ENCODE measurements at regions not wholly inside any gene's neighbourhood (a gene's known extent, or its start where the extent isn't known, plus 50 kb on each side); places are given as distances from the start of the nearest gene placed in this dataset.
"Not testable (repeated sequence)": the region's sequence is repeated elsewhere in the genome, so short reads cannot be mapped to it uniquely, and the experiment has no call there.

DNA sequence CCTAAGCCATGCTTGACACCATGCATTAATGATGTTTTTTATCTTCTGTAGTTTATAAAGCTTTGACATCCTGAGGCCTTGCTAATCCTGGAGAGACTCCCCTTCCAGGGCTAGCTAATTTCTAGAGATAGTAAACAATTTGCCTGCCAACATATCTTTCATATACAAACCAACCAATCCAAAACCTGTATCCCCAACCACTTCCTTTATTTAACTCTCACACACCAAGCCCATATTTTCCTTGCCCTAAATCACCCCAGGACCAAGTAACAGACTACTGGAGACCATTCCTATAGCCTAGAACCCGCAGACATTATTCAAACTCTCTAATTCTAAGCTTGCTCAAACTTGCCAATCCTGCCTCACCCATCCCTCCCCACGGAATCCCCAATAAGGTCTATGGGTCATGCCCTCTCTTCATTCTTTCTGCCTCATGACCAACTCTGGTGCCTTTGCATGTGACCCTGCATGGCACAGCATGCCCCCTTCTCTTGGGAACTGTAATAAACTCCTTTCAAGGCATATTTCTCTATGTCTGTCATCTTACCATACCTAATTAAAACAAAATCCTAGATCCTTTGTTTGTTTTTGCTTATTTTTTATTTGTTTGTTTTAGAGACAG, 116.6 kb upstream of the CACUL1 start:
- no peak for DNase-seq

DNA sequence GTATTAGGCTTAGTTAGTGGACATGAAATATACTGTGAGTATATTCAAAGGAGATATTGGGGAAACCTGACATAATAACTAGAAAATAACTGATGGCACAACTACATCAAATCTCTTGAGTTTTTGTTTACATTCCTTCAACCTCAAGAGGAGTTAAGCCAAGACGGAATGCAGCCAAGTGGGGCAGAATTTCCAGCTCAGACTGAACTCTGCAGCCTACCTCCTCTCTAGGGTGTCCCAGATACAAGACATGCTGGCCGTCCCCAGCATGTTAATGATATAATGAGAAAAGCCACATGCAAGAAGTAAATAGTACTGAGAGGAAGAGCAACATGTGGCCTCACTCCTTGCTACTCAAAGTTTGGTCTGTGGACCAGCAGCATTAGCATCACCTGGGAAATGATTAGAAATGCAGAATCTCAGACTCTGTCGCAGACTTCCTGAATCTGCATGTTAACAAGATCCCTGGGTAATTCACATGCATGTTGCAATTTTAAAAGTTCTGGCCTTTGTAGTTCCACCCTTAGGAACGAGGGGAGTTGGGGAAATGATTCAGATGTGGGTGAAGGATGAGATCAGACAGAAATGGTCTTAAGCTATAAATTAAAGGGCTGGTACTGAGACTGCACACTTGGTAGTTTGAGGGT, 118.4 kb upstream of the CACUL1 start:
- peak; percentile 40 to 52 for DNase-seq

DNA sequence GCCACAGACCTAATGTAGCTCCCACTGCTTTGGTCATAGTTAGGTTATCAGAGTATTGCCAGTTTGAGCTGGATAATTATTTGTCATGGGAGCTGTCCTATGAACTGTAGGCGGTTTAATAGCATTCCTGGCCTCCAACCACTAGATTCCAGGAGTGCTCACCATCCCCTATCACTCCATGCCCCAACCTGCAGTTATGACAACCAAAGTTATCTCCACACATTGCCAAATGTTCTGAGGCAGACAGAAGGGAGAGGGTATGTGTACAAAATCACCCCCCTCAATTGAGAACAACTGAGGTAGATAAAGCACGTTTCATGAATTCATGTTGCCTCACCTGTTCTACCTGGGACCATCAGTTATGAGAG, 119.0 kb upstream of the CACUL1 start:
- DNase-seq: no peak

DNA sequence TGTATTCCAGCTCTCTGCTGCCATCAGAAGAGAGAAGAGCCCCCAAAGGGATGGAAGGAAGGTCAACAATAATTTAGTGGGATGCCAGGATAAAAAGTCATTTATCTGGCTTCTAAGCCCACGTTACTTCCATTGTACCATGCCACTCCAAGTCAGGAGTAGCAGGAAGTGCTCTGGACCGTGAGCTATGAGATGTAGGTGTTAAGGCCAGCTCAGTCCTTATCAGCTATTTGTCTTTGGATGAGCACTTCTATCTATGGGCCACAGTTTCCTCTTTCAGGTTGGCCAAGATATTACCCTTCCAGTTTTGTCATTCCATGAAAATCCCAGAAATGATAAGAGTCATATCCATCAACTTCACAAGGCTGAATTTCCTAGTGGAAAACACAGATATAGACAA, 119.4 kb upstream of the CACUL1 start:
- DNase-seq: no peak

DNA sequence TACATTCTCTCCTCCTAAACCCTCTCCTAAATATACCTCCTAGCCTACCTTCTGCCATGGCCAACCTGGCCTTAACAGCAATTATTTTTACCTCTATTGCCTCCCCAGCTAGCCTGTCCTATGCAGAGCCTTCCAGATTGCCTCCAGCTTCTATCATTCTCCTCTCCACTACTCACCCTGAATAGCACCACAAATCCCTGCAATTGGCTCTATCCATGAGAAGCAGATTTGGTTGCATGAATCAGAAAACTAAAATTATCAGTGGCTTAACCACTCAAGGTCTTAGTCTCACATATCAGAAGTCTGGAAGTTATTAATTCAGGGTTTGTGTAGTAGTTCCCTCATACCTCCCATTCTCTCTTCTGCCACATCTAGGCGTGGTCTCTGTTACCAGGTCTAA, 120.3 kb upstream of the CACUL1 start:
- DNase-seq: no peak

DNA sequence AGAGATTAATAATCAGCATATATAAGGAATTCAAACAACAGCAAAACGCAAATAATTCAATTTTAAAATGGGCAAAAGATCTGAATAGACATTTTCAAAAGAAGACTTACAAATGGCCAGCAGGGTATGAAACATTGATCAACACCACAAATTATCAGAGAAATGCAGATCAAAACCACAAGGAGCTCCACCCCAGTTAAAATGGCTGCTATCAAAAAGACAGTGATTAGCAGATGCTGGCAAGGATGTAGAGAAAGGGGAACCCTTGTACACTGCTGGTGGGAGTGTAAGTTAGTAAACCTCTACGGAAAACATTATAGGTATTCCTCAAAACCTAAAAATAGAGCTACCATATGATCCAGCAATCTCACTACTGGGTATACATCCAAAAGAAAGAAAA, 128.0 kb upstream of the CACUL1 start:
- no peak for DNase-seq

DNA sequence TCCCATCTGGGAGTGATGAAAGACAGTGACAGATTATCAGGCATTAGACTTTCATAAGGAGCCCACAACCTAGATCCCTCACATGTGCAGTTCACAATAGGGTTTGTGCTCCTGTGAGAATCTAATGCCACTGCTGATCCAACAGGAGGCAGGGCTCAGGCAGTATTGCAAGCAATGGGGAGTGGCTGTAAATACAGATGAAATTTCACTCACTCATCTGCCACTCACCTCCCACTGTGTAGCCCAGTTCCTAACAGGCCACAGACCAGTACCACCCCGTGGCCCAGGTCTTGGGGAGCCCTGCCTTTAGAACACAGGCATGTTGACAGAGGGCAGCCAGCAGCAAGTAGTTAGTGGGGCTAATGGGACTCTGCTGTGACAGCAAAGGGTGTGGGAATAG, 137.3 kb upstream of the NANOS1 start:
- no peak for DNase-seq

DNA sequence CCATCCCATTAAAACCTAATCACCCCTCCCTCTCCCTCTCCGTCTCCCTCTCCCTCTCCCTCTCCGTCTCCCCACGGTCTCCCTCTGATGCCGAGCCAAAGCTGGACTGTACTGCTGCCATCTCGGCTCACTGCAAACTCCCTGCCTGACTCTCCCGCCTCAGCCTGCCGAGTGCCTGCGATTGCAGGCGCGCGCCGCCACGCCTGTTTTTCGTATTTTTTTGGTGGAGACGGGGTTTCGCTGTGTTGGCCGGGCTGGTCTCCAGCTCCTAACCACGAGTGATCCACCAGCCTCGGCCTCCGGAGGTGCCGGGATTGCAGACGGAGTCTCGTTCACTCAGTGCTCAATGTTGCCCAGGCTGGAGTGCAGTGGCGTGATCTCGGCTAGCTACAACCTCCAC, 134.6 kb upstream of the NANOS1 start:
- DNase-seq: not testable (repeated sequence)

DNA sequence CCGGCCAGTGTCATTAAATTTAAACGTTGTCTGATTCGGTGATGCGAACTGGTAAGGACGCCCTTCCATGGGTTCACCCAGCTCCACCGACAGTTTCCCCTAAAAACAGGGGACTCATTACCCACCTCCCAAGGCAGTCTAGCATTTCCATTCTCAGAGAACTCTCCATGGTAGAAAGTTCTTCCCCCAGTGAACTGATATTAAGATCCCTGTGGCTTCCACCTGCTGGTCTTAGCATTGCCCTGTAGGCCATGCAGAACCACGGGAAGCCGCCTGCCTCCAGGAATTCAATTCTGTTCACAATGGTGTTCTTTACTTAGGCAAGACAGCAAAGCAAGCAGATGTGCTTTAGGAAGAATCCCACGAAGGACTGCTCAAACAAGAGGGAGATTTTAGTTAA, 128.9 kb upstream of the NANOS1 start:
- DNase-seq: no peak

DNA sequence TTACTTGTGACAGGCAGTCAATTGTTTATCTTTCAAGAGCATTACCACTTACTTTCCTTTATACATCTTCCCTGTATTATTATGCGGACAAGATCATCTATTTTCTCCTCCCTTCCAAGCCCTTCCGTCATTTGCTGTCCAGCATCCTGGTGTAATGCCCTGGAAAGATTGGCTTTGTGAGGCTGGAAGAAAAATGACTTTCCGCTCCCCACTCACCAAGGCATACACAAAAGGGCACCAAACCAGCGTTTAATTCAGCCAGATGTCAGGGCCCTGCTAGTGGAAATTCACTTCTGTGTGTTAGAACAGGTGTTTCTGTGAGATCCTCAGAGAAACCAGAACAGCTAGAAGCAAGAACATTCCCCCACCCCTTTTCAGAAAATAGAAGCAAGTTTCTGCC, 128.1 kb upstream of the NANOS1 start:
- DNase-seq: no peak

DNA sequence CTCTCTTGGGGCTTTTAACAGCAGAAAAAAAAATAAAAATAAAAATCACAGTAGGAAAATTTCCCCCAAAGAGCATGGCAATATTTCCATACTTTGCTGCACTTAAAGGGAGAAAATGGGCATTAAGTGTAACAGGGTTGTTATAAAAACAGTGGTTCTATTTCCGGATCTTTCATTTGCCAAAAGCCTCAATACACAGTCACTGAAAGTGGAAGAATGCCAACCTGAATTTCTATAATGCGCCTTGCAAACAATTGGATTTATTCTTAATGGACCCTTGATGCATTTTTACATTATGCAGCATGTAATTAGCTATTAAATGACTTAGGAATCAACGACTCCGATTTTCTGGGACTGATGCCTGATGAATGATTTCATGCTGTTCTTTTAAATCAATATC, 127.6 kb upstream of the NANOS1 start:
- DNase-seq: no peak

DNA sequence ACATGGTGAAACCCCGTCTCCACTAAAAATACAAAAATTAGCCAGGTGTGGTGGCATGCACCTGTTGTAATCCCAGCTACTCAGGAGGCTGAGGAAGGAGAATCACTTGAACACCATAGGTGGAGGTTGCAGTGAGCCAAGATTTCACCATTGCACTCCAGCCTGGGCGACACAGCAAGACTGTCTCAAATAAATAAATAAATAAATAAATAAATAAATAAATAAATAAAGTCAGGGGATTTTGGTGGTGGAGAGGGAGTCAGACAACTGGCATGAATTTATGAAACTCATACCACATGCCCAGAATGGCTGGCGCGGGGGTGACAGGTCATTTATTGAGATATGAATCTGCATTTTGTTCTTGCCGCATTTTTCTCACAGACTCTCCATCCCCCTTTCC, 126.9 kb upstream of the NANOS1 start:
- DNase-seq: not testable (repeated sequence)

DNA sequence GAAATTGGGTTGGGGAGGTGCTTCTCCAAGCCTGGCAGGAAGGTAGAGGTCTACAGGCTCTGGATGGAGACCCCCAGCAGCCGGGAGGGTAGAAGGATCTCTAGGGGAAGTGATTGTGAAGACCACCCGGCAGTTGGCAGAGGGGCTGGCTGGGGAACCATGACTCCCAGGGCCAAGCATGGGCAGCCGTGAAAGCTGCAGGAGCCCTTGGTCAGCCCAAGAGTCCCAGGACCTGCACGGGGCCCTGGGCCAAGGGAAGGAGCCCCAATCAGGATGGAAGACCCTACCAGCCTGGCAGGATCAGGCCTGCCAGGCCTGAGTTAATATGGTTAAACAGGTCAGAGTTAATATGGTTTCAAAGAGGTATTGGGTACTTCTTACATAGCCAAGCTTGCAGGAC, 126.3 kb upstream of the NANOS1 start:
- no peak for DNase-seq

DNA sequence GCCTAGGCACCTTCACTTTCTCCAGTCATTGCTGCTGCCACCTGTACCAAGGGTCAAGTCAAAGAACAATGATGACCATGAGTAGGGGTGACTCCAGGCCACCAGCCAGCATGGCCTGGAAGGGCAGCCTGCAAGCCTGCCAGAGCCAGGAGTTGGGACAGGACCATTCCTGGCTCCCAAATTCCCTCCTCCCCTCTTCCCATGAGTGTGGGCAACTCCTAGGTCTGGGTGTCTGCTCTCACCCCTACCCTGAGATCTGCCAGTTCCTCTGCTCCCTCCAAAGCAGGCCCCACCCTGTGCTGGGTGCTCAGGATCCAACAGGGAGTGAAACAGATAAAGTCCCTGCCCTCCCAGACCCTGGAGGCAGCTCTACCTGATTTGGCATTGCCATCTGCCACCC, 125.8 kb upstream of the NANOS1 start:
- no peak for DNase-seq

DNA sequence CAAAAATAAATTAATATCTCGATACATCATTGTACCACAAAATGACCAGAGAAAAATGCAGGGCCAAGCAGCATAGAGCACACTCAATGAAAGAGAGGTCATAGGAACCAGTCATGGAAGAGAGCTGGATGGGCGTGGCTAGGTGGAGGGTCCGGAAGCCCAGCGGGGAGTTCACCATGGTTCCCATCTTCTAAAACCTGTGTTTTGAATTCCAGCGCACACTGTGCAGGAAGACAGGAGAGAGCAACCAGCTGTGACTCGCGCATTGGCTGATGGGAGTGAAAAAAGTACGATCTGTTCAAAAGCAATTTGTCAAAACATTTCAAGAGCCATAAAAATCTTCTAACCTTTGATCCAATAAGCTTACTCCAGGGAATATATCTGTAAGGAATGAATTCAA, 125.2 kb upstream of the NANOS1 start:
- DNase-seq: no peak

DNA sequence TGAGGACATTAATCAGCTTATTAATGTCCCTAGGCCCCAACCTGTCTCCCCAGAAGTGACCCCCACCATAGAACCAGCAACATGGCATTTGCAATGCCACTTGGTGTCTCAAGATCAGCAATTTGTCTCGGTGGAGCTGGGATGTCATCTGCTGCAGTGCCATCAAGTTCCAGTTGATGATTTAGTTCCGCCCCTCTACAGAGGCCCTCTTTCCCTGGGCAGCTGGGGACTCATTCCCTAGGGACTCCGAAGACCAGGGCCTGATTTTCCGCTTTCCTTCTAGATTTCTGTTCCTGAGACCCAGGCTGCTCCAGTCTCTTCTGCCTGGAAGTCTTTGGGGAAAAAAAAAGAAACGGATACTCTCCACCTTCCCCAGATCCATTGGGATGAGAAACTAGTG, 122.5 kb upstream of the NANOS1 start:
- DNase-seq: no peak

DNA sequence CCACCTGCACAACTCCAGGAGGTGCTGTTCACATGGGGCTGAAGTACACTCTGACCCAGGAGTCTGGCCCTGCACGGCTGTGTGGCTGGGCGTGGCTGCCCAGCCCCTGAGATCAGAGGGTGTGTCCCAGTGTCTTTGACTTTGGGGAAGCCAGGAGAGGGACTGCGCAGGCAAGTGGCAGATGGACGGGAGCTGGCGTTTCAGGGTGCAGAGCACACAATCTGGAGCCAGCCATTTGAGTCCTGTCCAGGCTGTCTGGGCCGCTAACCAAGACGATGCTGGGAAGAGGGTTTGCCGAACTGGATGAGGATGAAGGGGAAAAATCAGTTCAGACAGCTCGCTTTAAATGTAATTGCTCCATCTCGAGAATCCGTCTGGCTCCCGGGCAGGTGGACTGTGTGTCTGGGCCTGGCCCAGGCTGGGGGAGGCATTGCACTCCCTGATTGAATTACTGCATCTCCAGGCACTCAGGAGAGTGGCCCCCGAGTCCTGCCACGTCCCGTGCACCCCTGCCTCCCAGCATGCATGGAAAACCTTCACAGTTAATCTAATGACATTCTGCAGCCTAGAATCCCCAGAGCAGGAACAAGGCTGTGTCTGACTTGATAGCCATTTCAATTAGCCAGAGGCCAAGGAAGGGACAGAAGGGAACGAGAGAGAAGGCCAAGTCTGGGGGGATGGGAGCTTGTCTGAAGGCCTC, 120.8 kb upstream of the NANOS1 start:
- no peak for DNase-seq

DNA sequence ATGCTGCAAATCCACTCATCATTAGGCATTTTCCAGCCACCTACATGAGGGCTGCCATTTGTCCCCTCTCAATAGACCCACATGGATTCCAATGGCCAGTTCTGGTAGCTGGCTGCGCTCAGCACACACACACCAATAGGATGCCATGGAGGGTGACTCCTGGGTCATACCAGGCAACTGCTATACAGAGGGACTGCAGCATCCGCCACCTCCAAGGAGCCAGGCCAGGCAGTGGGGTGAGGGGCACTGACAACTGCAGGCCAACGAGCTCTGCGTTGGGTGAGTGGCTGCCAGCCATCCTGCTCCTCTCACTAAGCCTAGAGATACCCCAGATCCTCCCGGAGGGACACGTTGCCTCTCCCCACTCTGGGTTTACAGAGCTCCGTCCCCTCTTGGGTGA, 118.8 kb upstream of the NANOS1 start:
- DNase-seq: no peak

DNA sequence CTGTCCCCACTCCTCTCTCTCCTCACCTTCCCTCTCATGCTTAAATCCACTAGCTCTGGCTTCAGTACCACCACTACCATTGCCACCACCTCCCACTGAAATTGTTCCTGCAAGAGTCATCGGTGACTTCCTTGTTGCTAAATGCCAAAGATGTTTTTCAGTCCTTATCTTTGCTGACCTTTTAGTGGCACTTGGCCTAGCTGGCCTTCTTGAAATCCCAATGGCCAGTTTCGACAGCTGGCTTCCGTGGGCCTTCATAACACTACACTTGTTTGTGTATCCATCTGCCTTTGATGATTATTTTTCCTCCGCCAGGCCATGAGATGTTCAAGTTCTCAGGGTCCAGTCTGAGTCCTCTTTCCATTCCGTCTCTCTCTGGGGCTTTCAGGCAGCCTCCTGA, 118.2 kb upstream of the NANOS1 start:
- DNase-seq: peak; percentile 31 to 55

DNA sequence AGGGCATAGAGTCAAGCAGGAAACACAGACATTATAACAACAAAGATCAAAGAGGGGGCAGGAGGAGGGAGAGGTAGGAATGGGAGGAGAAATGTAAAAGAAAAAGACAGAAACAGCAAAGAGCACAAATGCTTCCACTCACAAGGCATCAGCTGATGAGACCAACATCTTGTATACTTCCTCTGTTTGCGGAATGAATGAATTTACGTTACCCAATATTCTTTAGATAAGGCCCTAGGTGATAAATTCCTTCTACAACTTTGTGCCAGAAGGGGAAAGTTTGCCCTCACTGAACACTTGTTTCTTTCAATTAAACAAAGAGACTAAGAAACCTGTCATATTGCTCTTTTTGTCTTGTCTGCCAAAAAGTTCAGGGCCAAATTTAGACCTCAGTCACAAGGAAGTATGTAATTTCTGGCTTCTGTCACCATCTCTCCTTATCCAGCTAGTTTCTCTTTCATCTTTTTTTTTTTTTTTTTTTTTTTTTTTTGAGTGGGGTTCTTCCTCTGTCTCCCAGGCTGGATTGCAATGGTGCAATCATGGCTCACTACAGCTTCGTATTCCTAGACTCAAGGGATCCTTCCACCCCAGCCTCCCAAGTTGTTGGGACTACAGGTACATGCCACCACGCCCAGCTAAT, 116.4 kb upstream of the NANOS1 start:
- peak; percentile 44 for DNase-seq

DNA sequence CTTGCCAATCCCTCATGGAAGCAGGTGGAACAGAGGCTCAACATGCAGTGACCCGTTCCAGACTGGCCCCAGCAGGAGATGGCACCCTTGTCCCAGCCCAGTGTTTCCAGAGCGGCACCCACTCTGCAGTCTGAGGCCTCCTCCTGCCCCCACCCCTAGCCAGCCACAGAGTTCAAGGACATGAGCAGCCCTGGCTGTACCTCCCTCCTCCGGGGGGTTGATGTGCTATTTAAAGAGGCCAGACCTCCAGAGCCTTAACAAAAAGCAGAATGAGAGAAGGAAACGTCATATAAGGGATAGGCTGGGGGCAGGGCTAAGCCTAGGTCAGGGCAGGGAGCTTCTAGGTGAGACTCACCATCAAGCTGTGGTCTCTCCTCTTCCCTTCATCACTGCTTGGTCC, 115.7 kb upstream of the NANOS1 start:
- no peak for DNase-seq

DNA sequence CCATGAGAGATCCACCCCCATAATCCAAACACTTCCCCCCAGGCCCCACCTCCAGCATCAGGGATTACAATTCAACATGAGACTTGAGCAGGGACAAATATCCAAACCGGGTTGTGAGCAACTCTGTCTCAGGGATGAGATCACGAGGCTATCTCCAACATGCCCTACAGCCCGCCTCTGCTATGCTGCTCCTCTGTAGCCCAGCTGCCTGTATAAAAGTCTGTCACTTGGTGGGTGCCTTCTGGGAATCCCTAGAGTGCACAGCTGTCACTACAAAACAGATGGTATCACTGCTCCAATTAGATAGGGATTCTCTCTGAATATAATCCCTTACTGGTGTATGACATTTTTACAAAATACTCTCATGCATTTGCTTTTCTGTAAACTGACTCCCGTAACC, 114.9 kb upstream of the NANOS1 start:
- no peak for DNase-seq

DNA sequence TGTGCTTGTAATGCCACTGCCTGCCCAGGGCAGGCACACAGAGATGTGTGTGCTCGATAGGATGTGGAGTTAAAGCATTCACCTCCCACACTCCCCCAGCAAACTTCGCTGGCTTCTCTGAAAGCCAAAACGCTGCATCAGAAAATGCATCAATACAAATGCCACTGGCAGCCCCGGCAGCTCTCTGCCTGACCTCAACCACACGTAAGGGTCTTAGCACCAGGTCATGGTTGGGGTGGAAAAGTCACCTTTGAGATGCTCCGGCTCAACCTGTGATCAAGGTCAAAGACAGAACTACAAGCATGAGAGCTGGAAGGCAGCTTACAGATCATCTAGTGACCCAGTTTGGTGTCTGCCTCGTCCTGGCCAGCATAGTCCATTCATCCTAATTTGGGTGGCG, 114.4 kb upstream of the NANOS1 start:
- no peak for DNase-seq

DNA sequence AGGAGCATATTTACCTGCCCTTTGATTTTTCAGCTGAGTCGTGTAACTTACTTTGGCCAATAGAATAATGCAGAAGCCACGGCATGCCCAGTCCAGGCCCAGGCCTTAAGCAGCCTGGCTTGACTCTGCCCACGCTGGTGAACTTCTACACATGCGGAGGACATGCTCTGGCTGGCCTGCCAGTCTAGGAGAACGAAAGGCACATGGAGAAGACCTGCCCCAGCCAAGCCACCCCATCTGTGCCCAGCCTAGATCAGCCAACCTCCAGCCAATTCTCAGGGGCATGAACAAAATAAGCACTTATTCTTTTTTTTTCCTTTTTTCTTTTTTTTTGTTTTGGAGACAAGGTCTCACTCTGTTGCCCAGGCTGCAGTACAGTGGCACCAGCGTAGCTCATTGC, 112.7 kb upstream of the NANOS1 start:
- DNase-seq: no peak

Data from inflammatory macrophage (primary cell).